ENCODE measurements at regions not wholly inside any gene's neighbourhood (a gene's known extent, or its start where the extent isn't known, plus 50 kb on each side); places are given as distances from the start of the nearest gene placed in this dataset.
"Not testable (repeated sequence)": the region's sequence is repeated elsewhere in the genome, so short reads cannot be mapped to it uniquely, and the experiment has no call there.

GRCh38 chr15:77877869-77878577 is 199.5 kb downstream of the TBC1D2B start:
- DNase-seq, result no peak

GRCh38 chr15:77876107-77876820 is 201.2 kb downstream of the TBC1D2B start:
- DNase-seq, result not testable (repeated sequence)

GRCh38 chr15:77875066-77875721 is 202.3 kb downstream of the TBC1D2B start:
- peak; percentile 27 for DNase-seq

GRCh38 chr15:77874063-77874462 is 203.4 kb downstream of the TBC1D2B start:
- no peak for DNase-seq

GRCh38 chr15:77872521-77873425 is 204.7 kb downstream of the TBC1D2B start:
- not testable (repeated sequence) for DNase-seq

- no peak for DNase-seq
Measured at GRCh38 chr15:77871852-77872371, 205.6 kb downstream of the TBC1D2B start.

- peak; percentile 31 for DNase-seq
Measured at GRCh38 chr15:77870195-77871065, 207.1 kb downstream of the TBC1D2B start.

GRCh38 chr15:77869021-77869895 is 208.3 kb downstream of the TBC1D2B start:
- DNase-seq, result no peak

GRCh38 chr15:77868048-77868629 is 209.4 kb downstream of the TBC1D2B start:
- not testable (repeated sequence) for DNase-seq

- DNase-seq, result no peak
Measured at GRCh38 chr15:77867266-77868047, 210.1 kb downstream of the TBC1D2B start.

- no peak for DNase-seq
Measured at GRCh38 chr15:77866596-77867125, 210.8 kb downstream of the TBC1D2B start.

GRCh38 chr15:77866186-77866585 is 211.3 kb downstream of the TBC1D2B start:
- DNase-seq, result no peak

GRCh38 chr15:77865701-77866100 is 211.8 kb downstream of the TBC1D2B start:
- no peak for DNase-seq

GRCh38 chr15:77865106-77865610 is 212.4 kb downstream of the TBC1D2B start:
- DNase-seq, result no peak

GRCh38 chr15:77864211-77865105 is 213.1 kb downstream of the TBC1D2B start:
- no peak for DNase-seq

GRCh38 chr15:77863491-77864105 is 213.9 kb downstream of the TBC1D2B start:
- DNase-seq, result no peak

GRCh38 chr15:77862651-77863104 is 214.8 kb downstream of the TBC1D2B start:
- DNase-seq, result no peak
